SU-DHL-6 (cell line): ENCODE measurements at regions not wholly inside any gene's neighbourhood (a gene's known extent, or its start where the extent isn't known, plus 50 kb on each side); places are given as distances from the start of the nearest gene placed in this dataset.
"Not testable (repeated sequence)": the region's sequence is repeated elsewhere in the genome, so short reads cannot be mapped to it uniquely, and the experiment has no call there.

Experiments
- CTCF ChIP-seq: fragments of 200-600 bp; sonication (generic); IDR thresholded peaks from one replicate; pipeline ENCODE4 v1.5.1; 2017; ENCODE audit warnings: antibody characterized with exemption, mild to moderate bottlenecking, low read length, moderate library complexity; ENCODE audit not compliant: insufficient read depth, poor library complexity, severe bottlenecking
- EZH2phosphoT487 ChIP-seq: fragments of 200-600 bp; sonication (generic), shearing (Covaris generic); conservative IDR thresholded peaks from 2 replicates; pipeline ENCODE4 v1.6.1; 2018; ENCODE audit warnings: mild to moderate bottlenecking, antibody characterized with exemption, low read length, moderate library complexity, mixed read lengths

DNA sequence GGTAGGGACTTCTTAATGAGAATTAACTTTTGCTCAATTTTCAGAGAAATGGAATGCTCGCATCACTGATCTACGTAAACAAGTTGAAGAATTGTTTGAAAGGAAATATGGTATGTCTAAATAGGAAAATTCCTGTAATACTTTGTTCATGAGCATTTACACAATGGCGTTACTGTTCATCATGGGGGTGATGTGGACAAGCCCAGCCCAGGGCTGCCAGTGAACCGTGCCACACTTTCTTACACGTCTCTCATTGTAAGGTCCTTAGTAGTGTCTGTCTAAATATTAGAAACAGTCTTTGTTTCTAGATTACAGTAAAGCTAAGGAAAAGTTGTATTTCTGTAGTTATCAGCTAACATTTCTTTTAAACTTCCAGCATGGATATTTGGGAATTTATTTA, 91.0 kb upstream of the SPDYE9 start:
- not testable (repeated sequence) for TF ChIP-seq CTCF, EZH2phosphoT487
